B cell (primary cell): ENCODE measurements at regions not wholly inside any gene's neighbourhood (a gene's known extent, or its start where the extent isn't known, plus 50 kb on each side); places are given as distances from the start of the nearest gene placed in this dataset.

Experiments
- ATAC-seq: fragments of 200-7000 bp; cut with Tn5 transposase; one replicate; pipeline ENCODE4 v1.10.0; 2021; ENCODE audit warnings: low read depth, mild to moderate bottlenecking, moderate number of reproducible peaks, moderate library complexity
- CTCF ChIA-PET: fragments of 350-600 bp; sonication (Branson Sonifier 250); formaldehyde crosslinking; loops from one replicate; lab custom pipeline; 2021; ENCODE audit warnings: antibody characterized with exemption, inconsistent platforms; lab: Charles Lee
- POLR2A ChIA-PET: fragments of 350-600 bp; sonication (Branson Sonifier 250); formaldehyde crosslinking; loops from one replicate; lab custom pipeline; 2021; ENCODE audit warnings: antibody characterized with exemption; lab: Charles Lee
- DNase-seq: peaks from one replicate; pipeline ENCODE4 v3.0.0; 2013
- H2AFZ ChIP-seq: 2 replicates; pipeline ENCODE4 v1.6.1; 2012; ENCODE audit warnings: mild to moderate bottlenecking, low read depth, low read length; ENCODE audit not compliant: insufficient read depth, poor library complexity, severe bottlenecking
- H3K27ac ChIP-seq, 2 donors: 1 replicate in 1 of 2; 2 replicates in 1 of 2; pipeline ENCODE4 v1.5.1; 2012 to 2013; ENCODE audit warnings: low read length in 2 of 2, mild to moderate bottlenecking in 2 of 2, moderate library complexity in 1 of 2
- H3K27me3 ChIP-seq, 4 experiments: fragments of 200-600 bp in 1 of 4; sonication (generic) in 1 of 4; replicated peaks in 1 of 4; 1 replicate in 2 of 4; 2 replicates in 2 of 4; pipeline versions ENCODE4 v1.6.1 to v1.7.0; 2013 to 2016; ENCODE audit warnings: low read length in 3 of 4, mild to moderate bottlenecking in 2 of 4, mixed read lengths in 1 of 4, moderate library complexity in 1 of 4; ENCODE audit not compliant: insufficient read depth in 4 of 4, control insufficient read depth in 3 of 4; ENCODE audit errors: control extremely low read depth in 1 of 4
- H3K36me3 ChIP-seq, 2 experiments: replicated peaks in 1 of 2; 1 replicate in 1 of 2; 2 replicates in 1 of 2; pipeline versions ENCODE4 v1.6.1 to v1.7.1; 2013; ENCODE audit warnings: low read length in 1 of 2; ENCODE audit not compliant: insufficient read depth in 2 of 2, control insufficient read depth in 1 of 2; ENCODE audit errors: control extremely low read depth in 1 of 2, extremely low read depth in 1 of 2
- H3K4me1 ChIP-seq, 2 donors: fragments of 200-600 bp in 1 of 2; sonication (generic) in 1 of 2; 1 replicate in 1 of 2; 2 replicates in 1 of 2; pipeline versions ENCODE4 v1.5.1 to v1.6.1; 2013 to 2017; ENCODE audit warnings: low read length in 2 of 2; ENCODE audit not compliant: control insufficient read depth in 2 of 2, insufficient read depth in 2 of 2
- H3K4me2 ChIP-seq: replicated peaks from 2 replicates; pipeline ENCODE3; 2012; ENCODE audit warnings: mild to moderate bottlenecking, low read depth, low read length; ENCODE audit not compliant: poor library complexity, severe bottlenecking
- H3K4me3 ChIP-seq, 5 experiments: fragments of 200-600 bp in 1 of 5; sonication (generic) in 1 of 5; 1 replicate in 3 of 5; 2 replicates in 2 of 5; pipeline versions ENCODE4 v1.5.1 to v1.7.0; 2011 to 2016; ENCODE audit warnings: low read length in 4 of 5, mild to moderate bottlenecking in 4 of 5, low read depth in 2 of 5, control low read depth in 1 of 5, moderate library complexity in 1 of 5; ENCODE audit not compliant: insufficient read depth in 1 of 5; ENCODE audit errors: control extremely low read depth in 1 of 5, extremely low read depth in 1 of 5
- H3K79me2 ChIP-seq: fragments of 200-600 bp; sonication (generic); one replicate; pipeline ENCODE4 v1.6.0; 2016; ENCODE audit warnings: low read length; ENCODE audit not compliant: control insufficient read depth, insufficient read depth
- H3K9ac ChIP-seq: fragments of 200-600 bp; sonication (generic); 2 replicates; pipeline ENCODE4 v1.6.1; 2017; ENCODE audit warnings: mild to moderate bottlenecking, low read length, moderate library complexity
- H3K9me3 ChIP-seq, 3 donors: one replicate each; pipeline versions ENCODE4 v1.6.1 to v1.7.1; 2013; ENCODE audit warnings: low read length in 2 of 3; ENCODE audit not compliant: control insufficient read depth in 2 of 3, insufficient read depth in 1 of 3; ENCODE audit errors: control extremely low read depth in 1 of 3
- H4K20me1 ChIP-seq: 2 replicates; pipeline ENCODE4 v1.6.0; 2012; ENCODE audit warnings: mild to moderate bottlenecking, low read length; ENCODE audit not compliant: insufficient read depth, control insufficient read depth, poor library complexity, severe bottlenecking
- H3K27ac Mint-ChIP-seq: one replicate; pipeline ENCODE4 v1.8.0; 2021; ENCODE audit warnings: mixed read lengths
- H3K27me3 Mint-ChIP-seq: one replicate; pipeline ENCODE4 v1.8.0; 2021; ENCODE audit warnings: mixed read lengths
- H3K4me1 Mint-ChIP-seq: one replicate; pipeline ENCODE4 v1.8.0; 2021; ENCODE audit warnings: mixed read lengths
- H3K4me3 Mint-ChIP-seq: one replicate; pipeline ENCODE4 v1.8.0; 2021; ENCODE audit warnings: mixed read lengths
- H3K9me3 Mint-ChIP-seq: one replicate; pipeline ENCODE4 v1.8.0; 2022; ENCODE audit warnings: mixed read lengths; ENCODE audit not compliant: insufficient read depth
- CTCF ChIP-seq: fragments of 200-600 bp; IDR thresholded peaks from one replicate; pipeline ENCODE4 v1.8.0; 2022; ENCODE audit warnings: antibody characterized with exemption, mild to moderate bottlenecking
- EZH2 ChIP-seq: IDR thresholded peaks from 2 replicates; pipeline ENCODE4 v1.6.1; 2012; ENCODE audit warnings: borderline replicate concordance, low read depth, mild to moderate bottlenecking, moderate library complexity, low read length; ENCODE audit not compliant: insufficient read depth, poor library complexity, severe bottlenecking
- WGBS: methylation state at CpG from one replicate; pipeline ENCODE4 v1.1.5; 2013; ENCODE audit warnings: missing lambda C conversion rate; ENCODE audit not compliant: insufficient coverage; 5-methylcytosine and 5-hydroxymethylcytosine counted together
- intact Hi-C: fragments of 100-400 bp; cut with micrococcal nuclease; formaldehyde crosslinking; loops from one replicate; pipeline ENCODE4 v1.10.0; 2022

DNA sequence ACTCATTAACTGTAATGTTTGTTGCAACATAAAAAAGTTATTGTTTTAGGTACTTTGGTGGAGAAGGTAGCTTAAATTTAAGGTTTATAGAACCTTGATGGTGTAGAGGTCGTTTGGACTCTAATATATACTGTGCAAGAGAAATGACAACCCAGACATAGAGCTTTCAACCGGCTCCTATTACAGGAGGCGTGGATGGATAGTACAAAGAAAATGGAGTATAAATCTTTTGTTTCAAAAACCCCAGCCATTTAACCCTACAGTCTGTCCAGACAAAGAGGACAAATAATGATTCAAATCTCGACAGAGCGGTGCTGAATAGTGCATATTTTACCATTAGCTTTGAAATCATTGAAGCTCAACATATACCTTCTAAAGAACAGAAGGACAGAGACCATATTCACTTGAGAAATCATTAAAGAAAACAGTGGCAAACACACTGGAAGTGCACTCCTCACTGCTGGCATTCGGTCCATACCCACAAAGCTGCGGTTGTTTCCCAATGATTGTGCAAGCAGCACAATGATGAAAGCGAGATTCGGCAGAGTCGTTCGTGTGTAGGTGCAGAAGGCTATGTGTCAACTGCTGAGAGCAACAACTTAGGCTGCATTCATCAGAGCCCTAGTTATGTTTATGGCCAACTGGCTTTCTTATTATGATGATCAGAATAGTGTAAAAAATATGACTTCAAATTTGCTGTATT lies 688.6 kb downstream of the NOVA1 start:
- ChIA-PET CTCF (no interaction called here), POLR2A (no interaction called here)
- H3K9ac ChIP-seq, result no peak overlapping the region
- H3K27me3 ChIP-seq, result no peaks in the 10 kb centered on the region
- no peak for TF ChIP-seq EZH2
- no peaks in the 10 kb centered on the region for H3K27me3 Mint-ChIP-seq
- no peak overlapping the region for H3K27ac ChIP-seq
- H3K27ac Mint-ChIP-seq, result no peak overlapping the region
- H3K4me2 ChIP-seq, result no peak overlapping the region
- H3K4me1 Mint-ChIP-seq, result no peaks in the 10 kb centered on the region
- H3K36me3 ChIP-seq, result no peaks in the 10 kb centered on the region
- no peak overlapping the region for H2AFZ ChIP-seq
- H3K9me3 Mint-ChIP-seq, result no peaks in the 10 kb centered on the region
- intact Hi-C loops, result no loop called here
- peaks cover 0 to 2% (median 0%) of the 10 kb centered on the region in 3 donors for H3K9me3 ChIP-seq
- no peak overlapping the region for H3K4me3 ChIP-seq
- no peaks in the 10 kb centered on the region for H4K20me1 ChIP-seq
- H3K4me1 ChIP-seq, result no peaks in the 10 kb centered on the region
- ATAC-seq, result no peak
- H3K4me3 Mint-ChIP-seq, result no peak overlapping the region
- no peaks in the 10 kb centered on the region for H3K79me2 ChIP-seq
- no peak for DNase-seq
- WGBS, result 96% methylated on average over 8 of the region's 11 CpGs

DNA sequence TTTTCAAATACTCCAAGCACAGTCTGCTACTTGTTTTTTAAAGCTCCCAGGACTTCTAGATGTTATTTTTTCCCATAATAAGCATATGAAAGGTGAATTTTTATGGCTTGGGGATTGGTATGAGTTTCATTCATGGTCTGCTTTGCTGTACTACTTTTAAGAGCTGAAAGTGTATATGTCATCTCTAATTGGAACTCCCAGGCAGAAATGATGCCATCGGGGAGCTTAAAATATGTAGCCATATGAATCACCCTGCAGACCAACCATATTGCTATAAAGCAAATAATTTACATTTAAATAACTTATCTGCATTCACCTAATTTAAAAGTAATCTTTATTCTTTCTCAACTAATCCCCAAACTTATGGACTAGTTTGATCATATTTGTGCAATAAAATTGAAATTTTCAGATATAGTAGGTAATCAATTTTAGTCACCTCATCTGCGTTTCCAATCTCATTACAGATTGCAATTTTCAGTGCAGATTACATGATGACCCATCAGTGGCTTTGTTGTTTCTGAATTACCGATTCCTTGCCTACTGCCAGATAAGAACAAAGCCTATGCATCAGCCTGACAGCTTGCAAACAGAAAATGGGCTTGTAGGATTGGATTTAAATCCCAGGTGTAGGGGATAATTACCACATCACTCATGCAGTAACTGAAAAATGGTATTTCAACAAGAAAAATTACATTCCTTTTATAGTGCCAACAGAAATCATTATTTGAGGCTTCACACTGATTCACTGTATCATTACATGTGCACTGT lies 689.4 kb downstream of the NOVA1 start:
- TF ChIP-seq EZH2 (no peak), CTCF (no peak)
- Histone ChIP-seq H3K36me3 (no peaks in the 10 kb centered on the region), H3K4me1 (no peaks in the 10 kb centered on the region), H3K4me2 (no peak overlapping the region), H3K4me3 (no peak overlapping the region), H3K79me2 (no peaks in the 10 kb centered on the region), H4K20me1 (no peaks in the 10 kb centered on the region), H2AFZ (no peak overlapping the region), H3K9me3 (peaks cover 0 to 2% (median 0%) of the 10 kb centered on the region in 3 donors), H3K27me3 (no peaks in the 10 kb centered on the region), H3K27ac (no peak overlapping the region), H3K9ac (no peak overlapping the region)
- Mint-ChIP-seq H3K4me1 (no peaks in the 10 kb centered on the region), H3K9me3 (no peaks in the 10 kb centered on the region), H3K27ac (no peak overlapping the region), H3K27me3 (no peaks in the 10 kb centered on the region), H3K4me3 (no peak overlapping the region)
- no peak for ATAC-seq
- CTCF ChIA-PET, result no interaction called here
- intact Hi-C loops, result no loop called here
- no peak for DNase-seq
- no CpG with 5 or more reads among the region's 3 CpGs for WGBS
- POLR2A ChIA-PET, result no interaction called here
